CD4-positive, alpha-beta T cell (primary cell): ENCODE measurements at regions not wholly inside any gene's neighbourhood (a gene's known extent, or its start where the extent isn't known, plus 50 kb on each side); places are given as distances from the start of the nearest gene placed in this dataset.

ENCODE experiments used
- ATAC-seq: fragments of 200-7000 bp; cut with Tn5 transposase; one replicate; pipeline ENCODE4 v1.10.0; 2022; ENCODE audit warnings: mild to moderate bottlenecking; ENCODE audit not compliant: poor library complexity
- CTCF ChIA-PET: fragments of 350-600 bp; sonication (Branson Sonifier 250); formaldehyde crosslinking; loops from one replicate; lab custom pipeline; 2021; ENCODE audit warnings: antibody characterized with exemption, inconsistent platforms; lab: Charles Lee
- POLR2A ChIA-PET: fragments of 350-600 bp; sonication (Branson Sonifier 250); formaldehyde crosslinking; loops from one replicate; lab custom pipeline; 2021; ENCODE audit warnings: antibody characterized with exemption, inconsistent platforms; lab: Charles Lee
- DNase-seq, 14 experiments: peaks; one replicate each; pipeline ENCODE4 v3.0.0-alpha.2; 2013 to 2020; ENCODE audit warnings: mixed read lengths in 2 of 14
- H3K27ac ChIP-seq, 2 donors: one replicate each; pipeline versions ENCODE4 v1.5.1 to v1.7.0; 2013; ENCODE audit warnings: low read length in 2 of 2, low read depth in 1 of 2, mild to moderate bottlenecking in 1 of 2
- H3K27me3 ChIP-seq, 2 experiments: 1 replicate in 1 of 2; 2 replicates in 1 of 2; pipeline versions ENCODE4 v1.6.1 to v1.7.0; 2013; ENCODE audit warnings: low read length in 2 of 2, control low read depth in 1 of 2, mild to moderate bottlenecking in 1 of 2, moderate library complexity in 1 of 2; ENCODE audit not compliant: insufficient read depth in 2 of 2, control insufficient read depth in 1 of 2
- H3K36me3 ChIP-seq: one replicate; pipeline ENCODE4 v1.6.1; 2013; ENCODE audit warnings: low read length, control low read depth; ENCODE audit not compliant: insufficient read depth
- H3K4me1 ChIP-seq: one replicate; pipeline ENCODE4 v1.6.1; 2013; ENCODE audit warnings: low read length, control low read depth; ENCODE audit not compliant: insufficient read depth
- H3K4me3 ChIP-seq: one replicate; pipeline ENCODE4 v1.5.1; 2013; ENCODE audit warnings: mild to moderate bottlenecking, low read length, moderate library complexity
- H3K9me3 ChIP-seq, 2 experiments: 1 replicate in 1 of 2; 2 replicates in 1 of 2; pipeline versions ENCODE4 v1.6.1 to v1.7.0; 2013; ENCODE audit warnings: low read length in 2 of 2, mild to moderate bottlenecking in 2 of 2, control low read depth in 1 of 2, moderate library complexity in 1 of 2; ENCODE audit not compliant: control insufficient read depth in 1 of 2, insufficient read depth in 1 of 2
- H3K27ac Mint-ChIP-seq: one replicate; pipeline ENCODE4 v1.8.0; 2020; ENCODE audit warnings: mixed read lengths
- H3K27me3 Mint-ChIP-seq: one replicate; pipeline ENCODE4 v1.8.0; 2021; ENCODE audit warnings: mixed read lengths
- H3K36me3 Mint-ChIP-seq: one replicate; pipeline ENCODE4 v1.8.0; 2021; ENCODE audit warnings: low read depth, mixed read lengths
- H3K4me1 Mint-ChIP-seq: one replicate; pipeline ENCODE4 v1.8.0; 2021; ENCODE audit warnings: low read depth, mixed read lengths
- H3K4me3 Mint-ChIP-seq: one replicate; pipeline ENCODE4 v1.8.0; 2020; ENCODE audit warnings: mild to moderate bottlenecking, mixed read lengths
- H3K9me3 Mint-ChIP-seq: one replicate; pipeline ENCODE4 v1.8.0; 2020; ENCODE audit warnings: mixed read lengths
- CTCF ChIP-seq: fragments of 200-600 bp; IDR thresholded peaks from one replicate; pipeline ENCODE4 v1.8.0; 2022; ENCODE audit warnings: antibody characterized with exemption, mild to moderate bottlenecking
- intact Hi-C, 2 experiments: fragments of 100-400 bp; cut with DNase I in 1 of 2; cut with micrococcal nuclease in 1 of 2; formaldehyde crosslinking; loops; one replicate each; pipeline versions ENCODE4 v1.15.1 to v1.9.0; 2023 to 2025; cut with DNase I, micrococcal nuclease

- H3K4me3 Mint-ChIP-seq = no peak overlapping the region
- no peak overlapping the region for H3K27ac Mint-ChIP-seq
- intact Hi-C loops = no loop called here
- no peaks in the 10 kb centered on the region for H3K36me3 Mint-ChIP-seq
- no peaks in the 10 kb centered on the region for H3K4me1 ChIP-seq
- no peak overlapping the region for H3K4me3 ChIP-seq
- ChIA-PET POLR2A (no interaction called here), CTCF (no interaction called here)
- no peaks in the 10 kb centered on the region for H3K36me3 ChIP-seq
- H3K27ac ChIP-seq = no peak overlapping the region
- no peak for TF ChIP-seq CTCF
- no peaks in the 10 kb centered on the region for H3K27me3 Mint-ChIP-seq
- H3K4me1 Mint-ChIP-seq = no peaks in the 10 kb centered on the region
- DNase-seq (no peak), ATAC-seq (no peak)
- peaks cover 5% of the 10 kb centered on the region for H3K9me3 Mint-ChIP-seq
- H3K27me3 ChIP-seq = no peaks in the 10 kb centered on the region
- no peaks in the 10 kb centered on the region for H3K9me3 ChIP-seq
Measured at GRCh38 chr4:65861993-65862392, 191.7 kb upstream of the EPHA5 start.

DNA sequence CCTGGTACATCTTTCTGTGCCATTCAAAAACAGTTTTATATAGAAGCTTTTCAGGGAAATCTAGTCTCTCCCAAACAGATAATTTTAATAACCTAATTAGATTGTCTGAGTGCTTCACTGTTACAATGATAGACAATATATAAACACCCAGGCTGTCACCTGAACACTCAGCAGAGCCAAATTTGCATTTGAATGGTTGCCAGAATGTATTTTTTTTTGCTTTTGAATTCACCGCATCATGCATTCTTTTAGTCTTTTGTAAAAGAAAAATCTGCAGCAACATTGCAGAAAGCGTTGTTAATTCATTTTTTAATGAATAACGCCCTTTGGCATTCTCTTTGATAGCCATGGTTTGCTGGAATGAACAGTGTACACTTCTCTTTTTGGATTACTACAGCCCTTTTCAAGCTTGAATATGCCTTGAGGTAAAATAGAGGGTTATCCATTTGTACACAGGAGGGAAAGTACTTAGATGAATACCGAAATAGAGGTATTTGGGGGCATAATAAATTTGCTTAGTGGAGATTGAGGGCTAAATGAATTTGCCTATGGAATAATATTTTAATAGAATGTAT is 175.0 kb upstream of the EPHA5 start:
- CTCF ChIA-PET = no interaction called here
- no peaks in the 10 kb centered on the region for H3K27me3 Mint-ChIP-seq
- no peaks in the 10 kb centered on the region for H3K36me3 ChIP-seq

GRCh38 chr4:65839164-65839931 is 169.1 kb upstream of the EPHA5 start:
- ATAC-seq (no peak), DNase-seq (no peak)
- H3K27me3 ChIP-seq = no peaks in the 10 kb centered on the region
- H3K4me3 Mint-ChIP-seq = no peak overlapping the region
- intact Hi-C loops = no loop called here
- no peaks in the 10 kb centered on the region for H3K36me3 Mint-ChIP-seq
- no peaks in the 10 kb centered on the region for H3K4me1 ChIP-seq
- H3K9me3 Mint-ChIP-seq = peaks cover 7% of the 10 kb centered on the region
- CTCF ChIA-PET = no interaction called here
- no peak overlapping the region for H3K4me3 ChIP-seq
- H3K27me3 Mint-ChIP-seq = no peaks in the 10 kb centered on the region
- H3K27ac ChIP-seq = no peak overlapping the region
- H3K4me1 Mint-ChIP-seq = no peaks in the 10 kb centered on the region
- no peak for TF ChIP-seq CTCF
- H3K36me3 ChIP-seq = no peaks in the 10 kb centered on the region
- no peak overlapping the region for H3K27ac Mint-ChIP-seq
- H3K9me3 ChIP-seq = peaks cover 0 to 3% of the 10 kb centered on the region in 2 experiments
- POLR2A ChIA-PET = no interaction called here

More for the DNA sequence above, 175.0 kb upstream of the EPHA5 start:
- intact Hi-C loops = no loop called here
- DNase-seq (no peak), ATAC-seq (no peak)
- Histone ChIP-seq H3K4me1 (no peaks in the 10 kb centered on the region), H3K27ac (no peak overlapping the region), H3K4me3 (no peak overlapping the region), H3K27me3 (no peaks in the 10 kb centered on the region), H3K9me3 (peaks cover 0 to 3% of the 10 kb centered on the region in 2 experiments)
- no peaks in the 10 kb centered on the region for H3K36me3 Mint-ChIP-seq
- no peaks in the 10 kb centered on the region for H3K4me1 Mint-ChIP-seq
- H3K27ac Mint-ChIP-seq = no peak overlapping the region
- POLR2A ChIA-PET = no interaction called here
- H3K4me3 Mint-ChIP-seq = no peak overlapping the region
- no peak for TF ChIP-seq CTCF
- peaks cover 10% of the 10 kb centered on the region for H3K9me3 Mint-ChIP-seq
